ENCODE measurements at regions not wholly inside any gene's neighbourhood (a gene's known extent, or its start where the extent isn't known, plus 50 kb on each side); places are given as distances from the start of the nearest gene placed in this dataset.
"Not testable (repeated sequence)": the region's sequence is repeated elsewhere in the genome, so short reads cannot be mapped to it uniquely, and the experiment has no call there.

DNA sequence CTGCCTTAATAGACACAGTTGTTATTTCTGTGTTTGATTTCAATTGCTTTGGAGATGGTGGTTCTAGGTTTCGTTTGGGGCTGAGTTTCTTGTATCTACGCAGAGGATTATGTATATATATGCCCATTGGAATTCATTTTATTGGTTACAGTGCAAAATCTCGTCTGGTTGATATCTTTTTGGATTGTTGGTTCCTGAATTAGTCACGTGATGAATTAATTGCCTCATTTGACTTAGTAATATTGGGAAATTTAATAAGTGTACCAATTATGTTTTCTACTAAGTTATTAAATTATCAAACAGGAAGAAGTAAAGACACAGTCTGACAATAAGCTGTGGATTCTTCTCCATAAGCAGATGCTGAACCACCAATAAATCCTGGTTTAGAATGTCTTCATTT lies 467.9 kb upstream of the TENM3 start:
- FAIRE-seq (no peak), DNase-seq (ENCODE audit: low spot score in 2 of 2) (no peak)

DNA sequence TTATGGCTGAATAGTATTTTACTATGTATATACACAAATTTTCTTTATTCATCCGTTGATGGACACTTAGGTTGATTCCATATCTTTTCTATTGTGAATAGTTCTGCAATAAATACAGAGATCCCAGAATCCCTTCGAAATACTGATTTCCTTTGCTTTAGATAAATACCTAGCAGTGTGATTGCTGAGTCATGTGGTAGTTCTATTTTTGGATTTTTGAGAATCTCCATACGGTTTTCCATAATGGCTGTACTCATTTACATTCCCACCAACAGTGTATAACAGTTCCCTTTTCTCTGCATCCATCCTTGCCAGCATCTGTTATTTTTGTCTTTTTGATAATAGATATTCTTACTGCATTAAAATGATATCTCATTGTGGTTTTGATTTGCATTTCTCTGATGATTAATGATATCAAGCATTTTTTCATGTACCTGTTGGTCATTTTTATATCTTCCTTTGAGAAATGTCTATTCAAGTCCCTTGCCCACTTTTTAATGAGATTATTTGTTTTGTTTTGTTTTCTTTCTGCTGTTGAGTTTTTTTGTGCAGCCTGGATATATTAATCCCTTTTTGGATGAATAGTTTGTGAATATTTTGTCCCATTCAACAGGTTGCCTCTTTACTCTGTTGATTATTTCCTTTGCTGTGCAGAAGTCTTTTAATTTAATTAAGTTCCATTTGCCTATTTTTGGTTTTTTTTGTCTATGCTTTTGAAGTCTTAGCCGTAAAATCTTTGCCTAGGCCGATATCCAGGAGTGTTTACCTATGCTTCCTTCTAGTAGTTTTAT lies 466.7 kb upstream of the TENM3 start:
- FAIRE-seq (no peak), DNase-seq (ENCODE audit: low spot score in 2 of 2) (no peak)

DNA sequence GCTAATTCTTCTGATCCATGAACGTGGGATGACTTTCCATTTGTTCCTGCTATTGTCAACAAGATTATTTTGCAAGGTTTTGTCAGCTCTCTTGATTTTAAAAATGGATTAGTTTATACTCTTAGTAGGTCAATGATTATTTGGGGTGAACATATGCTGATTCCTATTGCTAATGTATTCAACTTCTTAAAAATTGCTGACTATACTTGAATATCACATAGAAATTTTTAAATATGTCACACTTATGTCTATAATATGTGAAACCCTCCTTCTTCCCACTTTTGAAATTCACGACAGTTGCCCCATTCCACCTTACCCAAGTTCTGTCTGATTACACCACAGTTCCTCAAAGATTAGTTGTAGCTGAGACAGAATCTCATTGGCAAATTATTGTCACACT lies 465.7 kb upstream of the TENM3 start:
- FAIRE-seq (no peak), DNase-seq (ENCODE audit: low spot score in 2 of 2) (no peak)

DNA sequence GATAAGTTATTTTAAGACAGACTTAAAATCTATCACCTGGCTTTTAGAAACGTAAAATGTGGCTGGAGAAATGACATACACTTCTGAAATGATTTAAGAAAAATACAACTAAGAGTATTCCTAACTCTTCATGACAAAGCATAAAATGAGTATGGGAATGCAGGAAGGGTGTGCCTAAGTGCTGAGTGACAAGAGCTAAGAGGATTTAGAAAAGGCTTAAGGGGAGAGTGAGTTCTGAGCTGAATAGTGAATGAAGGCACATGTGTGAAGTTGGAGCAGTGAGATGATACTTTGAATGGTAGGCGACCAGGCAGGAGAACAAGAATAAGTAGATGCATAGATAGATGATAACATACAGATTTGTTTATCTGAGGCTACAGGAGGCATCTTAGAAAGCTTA lies 458.3 kb upstream of the TENM3 start:
- DNase-seq (ENCODE audit: low spot score in 2 of 2) (no peak), FAIRE-seq (no peak)

DNA sequence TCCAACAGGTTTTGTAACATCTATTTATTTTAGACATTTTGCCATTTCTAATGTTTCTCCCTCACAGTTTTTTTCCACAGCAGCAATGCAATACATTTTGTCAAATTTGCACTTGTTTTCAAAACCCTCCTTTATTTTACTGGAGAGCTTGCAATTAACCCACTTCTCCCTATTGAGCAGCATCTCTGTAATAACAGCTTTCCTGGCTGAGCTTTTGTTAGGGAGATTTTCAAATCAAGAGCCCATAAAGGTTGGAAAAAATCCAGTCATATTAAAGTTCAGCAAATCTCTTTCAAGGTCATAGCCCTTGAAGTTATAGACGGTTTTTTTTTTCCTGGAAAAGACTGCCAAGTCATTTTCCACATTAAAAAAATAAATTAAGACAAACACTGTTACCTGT lies 450.6 kb upstream of the TENM3 start:
- DNase-seq (ENCODE audit: low spot score in 2 of 2) (no peak), FAIRE-seq (no peak)

DNA sequence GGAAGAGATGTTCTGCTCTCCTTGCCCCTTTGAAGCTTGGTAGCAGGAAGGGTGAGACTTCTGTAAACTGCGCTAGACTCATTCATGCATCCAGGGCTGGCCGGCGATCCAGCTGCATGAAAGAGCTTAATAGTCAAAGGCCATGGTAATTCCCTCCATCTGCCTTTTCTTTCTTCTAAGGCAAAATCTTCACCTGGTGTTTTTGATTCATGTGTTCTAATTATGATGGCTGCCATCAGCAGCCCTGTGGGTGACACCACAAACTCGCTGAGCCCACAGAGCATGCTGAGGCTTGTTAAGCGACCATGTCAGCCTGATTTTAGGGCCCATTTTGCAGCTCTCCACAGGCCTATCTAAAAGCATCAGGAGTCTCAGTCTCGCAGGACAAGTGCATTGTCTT lies 450.1 kb upstream of the TENM3 start:
- no peak for FAIRE-seq
- DNase-seq (ENCODE audit: low spot score in 2 of 2), result no peak

DNA sequence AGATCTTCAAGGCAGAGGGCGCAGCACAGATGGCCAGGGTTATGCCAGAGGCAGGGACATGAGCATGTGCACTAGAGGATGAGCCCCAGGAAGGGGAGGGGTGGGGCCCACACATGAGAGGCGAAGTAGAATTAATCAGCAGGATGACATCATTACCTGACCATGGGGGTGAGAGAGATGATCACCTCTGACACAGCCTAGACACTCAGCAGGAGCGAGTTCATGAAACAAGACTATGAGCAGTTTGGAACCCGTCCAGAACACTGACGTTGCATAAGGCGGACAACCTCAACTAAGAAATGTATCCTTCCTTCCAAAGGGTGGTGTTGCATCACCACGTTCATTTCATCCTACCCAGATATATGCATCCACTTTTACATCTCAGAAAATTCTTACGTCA lies 446.7 kb upstream of the TENM3 start:
- FAIRE-seq (no peak), DNase-seq (ENCODE audit: low spot score in 2 of 2) (no peak)

DNA sequence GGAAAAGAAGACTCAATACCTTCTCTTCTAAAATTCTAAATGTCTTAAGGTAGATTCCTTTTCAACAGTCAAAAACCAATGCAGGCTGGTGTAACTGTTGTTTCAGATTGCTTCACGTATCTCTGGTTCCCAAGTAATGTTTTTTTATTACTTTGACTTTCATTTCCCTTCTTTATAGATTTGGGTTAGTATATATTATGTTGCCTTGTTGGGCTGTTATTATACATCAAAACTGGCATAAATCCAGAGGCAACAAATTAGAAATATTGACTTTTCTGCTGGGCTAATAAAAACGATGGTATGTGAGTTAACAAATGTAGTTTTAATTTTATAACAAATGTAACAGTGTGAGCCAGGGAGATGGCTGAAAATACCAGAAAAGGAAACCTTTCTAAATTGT lies 444.7 kb upstream of the TENM3 start:
- FAIRE-seq, result no peak

DNA sequence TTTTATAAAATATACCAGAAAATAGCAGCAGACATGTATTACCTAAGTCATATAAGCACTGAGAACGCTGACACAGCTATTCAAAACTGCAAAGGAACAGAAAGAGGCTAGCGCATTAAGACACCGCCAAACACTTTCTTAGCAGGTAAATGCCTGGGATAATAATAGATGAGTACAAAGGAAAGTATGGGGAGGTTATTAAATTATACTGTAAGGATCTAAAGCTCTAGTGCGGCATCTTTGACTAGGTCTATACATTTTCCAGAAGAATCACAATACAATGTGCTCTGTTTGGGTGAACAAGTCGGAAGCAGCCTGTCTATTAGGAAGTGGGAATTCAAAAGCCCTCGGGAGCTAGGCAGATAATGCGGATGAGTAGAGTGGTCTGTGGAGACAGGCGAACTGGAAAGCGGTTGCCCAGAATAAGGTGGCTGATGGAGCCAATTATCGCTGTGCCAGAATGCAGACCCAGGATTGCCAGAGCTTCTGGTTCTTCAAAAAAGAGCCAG lies 443.6 kb upstream of the TENM3 start:
- no peak for DNase-seq (ENCODE audit: low spot score in 2 of 2)
- FAIRE-seq, result no peak

More for the DNA sequence above, 444.7 kb upstream of the TENM3 start:
- DNase-seq (ENCODE audit: low spot score in 2 of 2), result no peak

DNA sequence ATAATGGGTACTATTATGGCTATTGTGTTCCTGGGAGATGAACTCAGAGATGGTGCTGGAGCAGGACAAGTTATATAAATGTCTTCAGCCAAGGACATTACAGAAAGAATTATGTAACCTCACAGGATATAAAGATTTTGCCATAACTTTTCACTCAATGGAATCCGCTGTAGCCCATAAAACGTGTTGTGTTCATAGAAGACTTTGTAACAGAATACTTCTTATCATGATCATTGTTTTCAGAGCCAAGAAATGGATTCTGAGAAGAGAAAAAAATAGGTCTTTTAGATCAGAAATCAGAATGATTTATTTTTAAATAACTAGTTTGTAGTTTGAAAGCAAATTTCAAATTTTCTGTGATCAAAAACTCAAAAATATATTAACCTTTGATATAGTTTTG lies 441.0 kb upstream of the TENM3 start:
- FAIRE-seq (peak; percentile 30), DNase-seq (ENCODE audit: low spot score in 2 of 2) (no peak)

DNA sequence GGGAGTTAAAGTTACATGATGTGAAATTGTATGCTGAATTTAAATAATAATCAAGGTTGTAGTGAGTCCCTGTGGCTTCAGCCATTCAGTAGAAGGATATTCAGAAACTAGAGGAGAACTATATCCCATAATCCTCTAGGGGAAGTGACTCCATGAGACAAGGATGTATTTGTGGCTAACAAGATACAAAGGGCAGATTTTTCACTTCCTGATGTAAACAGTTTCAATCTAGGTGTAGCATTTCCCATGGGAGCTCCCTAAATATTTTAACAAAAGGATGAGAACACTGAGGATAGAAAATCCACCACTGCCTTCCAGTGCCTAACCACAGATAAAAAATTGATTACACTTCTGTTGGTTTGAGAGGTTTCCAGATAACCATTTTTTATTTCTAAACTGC lies 435.4 kb upstream of the TENM3 start:
- DNase-seq (ENCODE audit: low spot score in 2 of 2), result no peak
- no peak for FAIRE-seq

DNA sequence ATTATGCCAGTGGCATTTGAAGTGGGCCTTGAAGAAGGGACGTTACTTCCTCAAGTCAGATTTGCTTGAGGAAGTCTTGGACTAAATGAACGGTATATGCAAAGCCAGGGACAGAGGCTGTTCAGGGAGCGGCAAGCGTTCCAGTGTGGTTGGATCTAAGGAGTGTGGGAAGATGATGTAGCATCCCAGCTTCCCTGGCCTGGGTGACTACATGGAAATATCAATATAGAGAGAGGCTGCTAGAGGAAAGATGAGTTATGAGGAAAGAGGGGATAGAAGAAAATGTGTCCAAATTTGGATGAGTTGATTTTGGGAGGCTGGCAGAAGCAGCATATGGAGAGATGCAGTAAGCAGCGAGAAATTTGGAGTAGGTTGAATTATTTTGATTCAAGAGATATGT lies 432.5 kb upstream of the TENM3 start:
- FAIRE-seq (no peak), DNase-seq (ENCODE audit: low spot score in 2 of 2) (no peak)

DNA sequence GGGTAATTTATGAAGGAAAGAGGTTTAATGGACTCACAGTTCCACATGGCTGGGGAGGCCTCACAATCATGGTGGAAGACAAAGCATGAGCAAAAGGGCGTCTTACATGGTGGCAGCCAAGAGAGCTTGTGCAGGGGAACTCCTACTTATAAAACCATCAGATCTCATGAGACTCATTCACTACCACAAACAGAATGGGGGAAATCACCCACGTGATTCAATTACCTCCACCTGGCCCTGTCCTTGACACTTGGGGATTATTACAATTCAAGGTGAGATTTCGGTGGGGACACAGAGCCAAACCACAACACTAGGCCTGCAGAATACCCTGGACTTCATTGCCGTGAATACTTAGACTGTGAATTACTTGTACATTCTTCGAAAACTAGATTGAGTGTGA lies 431.7 kb upstream of the TENM3 start:
- DNase-seq (ENCODE audit: low spot score in 2 of 2); FAIRE-seq: not testable (repeated sequence)

DNA sequence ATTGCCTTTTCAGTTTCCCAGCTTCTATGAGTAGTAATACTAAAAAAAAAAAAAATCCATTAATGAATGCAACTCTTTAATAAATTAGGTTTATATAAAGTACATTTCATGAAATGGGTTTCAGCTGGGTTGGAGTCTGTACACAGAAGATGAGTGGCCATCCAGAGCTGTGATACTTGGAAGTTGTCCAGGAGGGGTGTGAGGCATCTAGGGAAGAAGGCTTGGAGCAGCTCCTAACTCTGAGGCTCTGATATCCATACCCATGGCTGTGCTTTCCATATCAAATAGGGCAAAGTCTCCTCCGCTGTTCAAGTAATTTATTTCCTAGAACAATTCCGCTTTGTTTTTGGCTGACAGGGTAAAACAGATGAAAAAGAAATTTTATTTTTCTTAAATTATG lies 423.3 kb upstream of the TENM3 start:
- DNase-seq (ENCODE audit: low spot score in 2 of 2) (no peak), FAIRE-seq (no peak)

DNA sequence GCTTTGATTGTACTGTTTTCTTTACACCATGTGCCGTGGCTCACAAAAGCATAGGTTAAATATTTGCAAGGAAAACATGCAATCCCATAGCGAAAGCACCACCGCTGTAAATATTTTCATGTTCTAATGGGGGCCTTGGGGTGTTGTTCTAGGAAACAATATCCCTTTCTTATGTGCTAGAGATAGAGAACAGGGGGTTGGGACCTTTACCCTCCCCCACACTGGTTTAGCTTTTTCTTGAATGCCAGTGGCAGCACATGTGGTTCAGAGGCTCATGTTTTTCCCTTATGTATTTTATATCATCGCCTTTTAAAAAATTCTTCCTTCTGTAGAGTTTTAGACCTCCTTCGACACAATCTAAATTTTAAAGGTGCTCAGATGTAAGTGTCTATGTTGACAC lies 422.6 kb upstream of the TENM3 start:
- DNase-seq (ENCODE audit: low spot score in 2 of 2) (no peak), FAIRE-seq (no peak)

DNA sequence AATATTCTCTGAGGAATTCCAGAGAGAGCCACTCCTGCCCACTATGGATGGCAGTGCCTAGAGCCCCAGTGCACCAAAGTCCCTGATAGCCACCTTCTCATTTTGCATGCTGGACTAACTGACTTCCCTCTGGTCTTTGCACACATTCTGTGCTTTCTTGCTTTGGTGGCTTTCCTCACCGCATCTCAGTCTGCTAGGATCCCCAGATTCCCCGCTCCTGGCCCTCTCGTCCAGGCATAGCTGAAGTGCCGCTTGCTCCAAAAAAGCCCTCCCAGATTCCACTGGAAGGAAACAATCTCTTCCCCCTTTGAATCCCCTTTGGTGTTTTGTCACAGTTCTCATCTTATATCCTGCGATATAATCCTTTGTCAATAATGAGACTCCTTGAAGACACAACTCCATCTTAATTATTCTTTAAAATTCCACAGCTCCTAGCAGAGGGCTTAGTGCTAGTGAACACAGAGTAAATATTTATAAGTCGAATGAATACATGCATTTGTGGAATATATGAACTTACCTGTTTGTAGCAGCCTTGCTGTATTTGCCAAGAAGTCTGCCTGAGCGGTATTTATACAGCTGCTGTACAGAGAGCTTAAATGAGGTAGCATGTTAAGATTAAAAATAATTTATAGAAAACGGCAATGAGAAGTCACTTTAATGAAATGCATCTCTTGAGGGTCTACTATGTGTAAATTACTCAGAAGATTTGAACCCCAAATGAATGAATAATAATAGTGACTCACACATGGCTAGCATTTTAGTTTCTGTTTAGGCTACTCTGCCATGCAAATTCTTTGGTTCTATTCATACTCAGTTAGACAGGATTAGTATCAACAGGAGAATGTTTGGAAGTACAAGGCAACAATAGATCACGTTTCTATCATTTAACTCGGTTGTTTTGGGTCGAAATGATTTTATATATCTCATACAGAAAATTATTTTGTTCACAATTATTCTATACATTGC lies 421.9 kb upstream of the TENM3 start:
- FAIRE-seq (no peak), DNase-seq (ENCODE audit: low spot score in 2 of 2) (no peak)

DNA sequence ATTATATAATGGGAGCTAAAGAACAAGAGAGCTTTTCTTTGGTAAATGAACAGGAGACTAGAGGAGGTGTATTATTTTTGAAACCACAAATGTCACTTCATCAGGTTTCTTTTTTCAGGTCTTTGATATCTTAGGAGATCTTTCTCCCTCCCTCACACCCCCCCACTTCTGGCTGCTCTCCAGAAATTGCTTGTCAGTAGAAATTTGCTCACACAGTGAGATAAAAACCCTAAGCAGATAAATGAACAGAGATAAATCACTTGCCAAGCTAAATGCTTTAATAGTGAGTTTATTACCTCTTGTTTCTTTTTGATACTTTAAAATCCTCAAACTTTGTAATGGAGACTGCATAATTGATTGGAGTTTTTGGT lies 421.2 kb upstream of the TENM3 start:
- DNase-seq (ENCODE audit: low spot score in 2 of 2) (no peak), FAIRE-seq (no peak)

DNA sequence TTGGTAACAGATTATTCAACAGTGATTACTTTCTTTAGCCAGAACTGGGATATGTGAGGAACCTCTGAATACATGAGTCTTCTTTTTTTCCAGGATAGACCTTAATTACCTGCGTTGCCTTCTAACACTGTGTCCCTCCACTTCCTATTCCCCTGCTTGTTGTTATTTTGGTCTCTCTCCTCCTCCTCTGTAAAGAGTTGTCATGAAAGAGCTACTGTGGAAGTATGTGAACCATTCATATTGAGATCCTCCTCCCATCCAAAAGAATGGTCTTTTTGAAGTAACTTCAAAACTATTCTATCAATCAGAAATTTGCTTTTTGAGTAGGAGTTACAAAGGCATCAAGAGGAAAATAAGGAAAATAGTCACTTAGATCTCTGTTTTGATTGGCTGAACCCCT lies 420.0 kb upstream of the TENM3 start:
- FAIRE-seq (no peak), DNase-seq (ENCODE audit: low spot score in 2 of 2) (no peak)

DNA sequence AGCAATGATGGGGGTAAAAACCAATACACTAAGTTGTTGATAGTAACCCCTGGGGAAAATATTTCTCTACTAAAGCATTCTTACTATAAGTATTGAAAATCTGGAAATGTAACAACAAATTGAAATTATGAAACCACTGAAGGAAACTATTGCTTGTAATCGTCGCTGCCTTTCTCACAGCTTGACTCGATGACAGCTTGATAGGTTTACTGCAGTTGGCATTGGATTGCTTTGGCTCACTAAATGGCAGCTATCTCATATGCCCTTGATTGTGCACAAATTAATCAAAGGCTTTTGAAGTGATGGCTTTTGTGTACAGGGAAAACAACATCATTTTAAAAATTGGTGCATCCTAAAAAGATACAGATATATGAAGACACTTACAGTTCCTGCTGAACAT lies 419.6 kb upstream of the TENM3 start:
- FAIRE-seq, result no peak

DNA sequence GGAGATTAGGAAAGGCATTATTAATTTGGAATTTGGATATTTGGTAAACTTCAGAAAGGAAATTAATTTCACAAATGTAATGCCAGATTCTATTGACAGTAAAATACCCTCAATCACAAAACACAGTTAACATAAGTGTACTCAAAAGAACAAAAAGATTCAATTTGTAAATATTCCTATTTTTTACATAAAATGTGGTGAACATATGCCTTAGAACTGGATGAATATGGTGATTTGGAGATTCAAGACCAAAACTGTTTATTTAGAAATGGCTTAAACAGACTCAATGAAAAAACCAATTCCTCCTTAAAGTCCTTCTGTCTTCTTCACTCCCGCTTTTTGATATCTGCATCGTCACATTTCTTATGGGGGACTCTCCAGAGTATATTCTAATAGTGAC lies 417.6 kb upstream of the TENM3 start:
- DNase-seq (ENCODE audit: low spot score in 2 of 2) (no peak), FAIRE-seq (no peak)

More for the DNA sequence above, 419.6 kb upstream of the TENM3 start:
- no peak for DNase-seq (ENCODE audit: low spot score in 2 of 2)

DNA sequence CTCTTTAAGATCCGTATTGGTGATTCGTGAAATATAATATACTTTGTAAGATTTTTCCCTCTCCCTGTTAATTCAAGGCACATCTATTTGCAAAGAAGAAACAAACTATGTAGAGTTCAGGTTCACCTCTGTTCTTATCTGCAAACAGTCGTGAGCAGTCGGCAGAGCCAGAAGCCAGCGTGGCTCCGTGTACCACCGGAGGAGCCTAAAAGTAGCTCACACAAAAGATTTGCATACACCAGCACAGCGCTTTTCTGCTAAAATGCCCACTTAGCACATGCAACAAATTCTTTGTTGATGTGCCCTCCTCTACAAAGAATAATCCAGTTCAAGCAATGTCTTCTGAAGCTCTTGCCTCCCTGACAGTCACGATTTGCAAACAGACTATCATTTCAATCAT lies 416.0 kb upstream of the TENM3 start:
- FAIRE-seq (no peak), DNase-seq (ENCODE audit: low spot score in 2 of 2) (no peak)
